ENCODE measurements at regions not wholly inside any gene's neighbourhood (a gene's known extent, or its start where the extent isn't known, plus 50 kb on each side); places are given as distances from the start of the nearest gene placed in this dataset.

DNA sequence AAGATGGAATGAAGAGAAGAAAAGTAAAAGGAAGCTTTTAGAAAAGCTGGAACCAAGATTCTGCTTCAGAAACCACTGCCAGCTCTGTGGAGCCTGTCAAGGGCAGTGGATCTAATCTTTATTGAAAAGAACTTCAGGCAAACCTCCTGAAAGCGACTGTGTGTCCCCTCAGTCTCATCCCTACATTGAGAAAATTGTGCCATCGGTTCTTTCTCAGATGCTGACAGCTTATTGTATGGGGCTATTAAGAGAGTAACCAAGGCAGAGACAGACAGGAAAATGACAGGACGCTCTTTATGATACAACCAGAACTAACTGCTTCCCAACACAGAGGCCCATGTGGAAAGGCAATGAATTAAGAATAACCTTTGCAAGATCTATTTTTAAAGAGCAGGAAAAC lies 763.2 kb upstream of the CHAC2 start:
- H3K36me3 ChIP-seq (ENCODE audit: control insufficient read depth in 2 of 2, extremely low read depth in 1 of 2, insufficient read depth in 2 of 2, low read length in 2 of 2), result no peaks in the 10 kb centered on the region
- no peak overlapping the region for H3K4me2 ChIP-seq (ENCODE audit: control insufficient read depth, extremely low read depth, insufficient read depth, low read depth, low read length)
- H2AFZ ChIP-seq (ENCODE audit: control insufficient read depth, low read length), result no peak overlapping the region
- no peaks in the 10 kb centered on the region for H4K20me1 ChIP-seq (ENCODE audit: control insufficient read depth, extremely low read depth, insufficient read depth, low read length)
- no peaks in the 10 kb centered on the region for H3K9me1 ChIP-seq (ENCODE audit: control insufficient read depth, extremely low read depth, insufficient read depth, low read length)
- H3K9me3 ChIP-seq (ENCODE audit: control insufficient read depth, low read depth, low read length), result no peaks in the 10 kb centered on the region
- H3K27ac ChIP-seq (ENCODE audit: control insufficient read depth, insufficient read depth, low read length), result no peak overlapping the region
- H3K4me3 ChIP-seq (ENCODE audit: control insufficient read depth in 2 of 3, extremely low read depth in 1 of 3, insufficient read depth in 2 of 3, low read depth in 1 of 3, low read length in 3 of 3), result no peak overlapping the region
- H3K9ac ChIP-seq (ENCODE audit: control insufficient read depth, extremely low read depth, insufficient read depth, low read length), result no peak overlapping the region
- no peak for FAIRE-seq
- H3K79me2 ChIP-seq (ENCODE audit: control insufficient read depth, insufficient read depth, low read length), result no peaks in the 10 kb centered on the region
- TF ChIP-seq CTCF (optimal IDR thresholded peaks at IDR 0.05 in 1 of 3, IDR thresholded peaks at IDR 0.05 in 1 of 3, conservative IDR thresholded peaks at IDR 0.05 in 1 of 3; ENCODE audit: extremely low read depth in 1 of 3, insufficient read depth in 2 of 3, low read length in 3 of 3) (no peak), EZH2 (IDR thresholded peaks at IDR 0.05; ENCODE audit: low read length) (no peak)
- dilution Hi-C loops (cut with MboI; ENCODE audit: extremely low pct_ligation_motif_present, low sequenced_read_pairs), result no loop called here
- H3K27me3 ChIP-seq (ENCODE audit: control insufficient read depth, extremely low read depth, insufficient read depth, low read length), result no peaks in the 10 kb centered on the region
- no peaks in the 10 kb centered on the region for H3K4me1 ChIP-seq (ENCODE audit: control insufficient read depth, extremely low read depth, insufficient read depth, low read length)
- DNase-seq (ENCODE audit: low read depth, low spot score), result no peak

GRCh38 chr2:52995424-52995823 lies 772.2 kb upstream of the CHAC2 start:
- Histone ChIP-seq H3K9ac (ENCODE audit: control insufficient read depth, extremely low read depth, insufficient read depth, low read length) (no peak overlapping the region), H4K20me1 (ENCODE audit: control insufficient read depth, extremely low read depth, insufficient read depth, low read length) (no peaks in the 10 kb centered on the region), H3K4me3 (ENCODE audit: control insufficient read depth in 2 of 3, extremely low read depth in 1 of 3, insufficient read depth in 2 of 3, low read depth in 1 of 3, low read length in 3 of 3) (no peak overlapping the region), H3K27ac (ENCODE audit: control insufficient read depth, insufficient read depth, low read length) (no peak overlapping the region), H3K36me3 (ENCODE audit: control insufficient read depth in 2 of 2, extremely low read depth in 1 of 2, insufficient read depth in 2 of 2, low read length in 2 of 2) (no peaks in the 10 kb centered on the region), H3K27me3 (ENCODE audit: control insufficient read depth, extremely low read depth, insufficient read depth, low read length) (no peaks in the 10 kb centered on the region), H3K4me1 (ENCODE audit: control insufficient read depth, extremely low read depth, insufficient read depth, low read length) (no peaks in the 10 kb centered on the region), H3K4me2 (ENCODE audit: control insufficient read depth, extremely low read depth, insufficient read depth, low read depth, low read length) (no peak overlapping the region), H3K79me2 (ENCODE audit: control insufficient read depth, insufficient read depth, low read length) (no peaks in the 10 kb centered on the region), H3K9me3 (ENCODE audit: control insufficient read depth, low read depth, low read length) (no peaks in the 10 kb centered on the region), H3K9me1 (ENCODE audit: control insufficient read depth, extremely low read depth, insufficient read depth, low read length) (no peaks in the 10 kb centered on the region), H2AFZ (ENCODE audit: control insufficient read depth, low read length) (no peak overlapping the region)
- dilution Hi-C loops (cut with MboI; ENCODE audit: extremely low pct_ligation_motif_present, low sequenced_read_pairs), result no loop called here
- FAIRE-seq, result no peak
- no peak for DNase-seq (ENCODE audit: low read depth, low spot score)
- no peak for TF ChIP-seq EZH2 (IDR thresholded peaks at IDR 0.05; ENCODE audit: low read length)
- no peak for TF ChIP-seq CTCF (optimal IDR thresholded peaks at IDR 0.05 in 1 of 3, IDR thresholded peaks at IDR 0.05 in 1 of 3, conservative IDR thresholded peaks at IDR 0.05 in 1 of 3; ENCODE audit: extremely low read depth in 1 of 3, insufficient read depth in 2 of 3, low read length in 3 of 3)
